ENCODE measurements at regions not wholly inside any gene's neighbourhood (a gene's known extent, or its start where the extent isn't known, plus 50 kb on each side); places are given as distances from the start of the nearest gene placed in this dataset.

DNA sequence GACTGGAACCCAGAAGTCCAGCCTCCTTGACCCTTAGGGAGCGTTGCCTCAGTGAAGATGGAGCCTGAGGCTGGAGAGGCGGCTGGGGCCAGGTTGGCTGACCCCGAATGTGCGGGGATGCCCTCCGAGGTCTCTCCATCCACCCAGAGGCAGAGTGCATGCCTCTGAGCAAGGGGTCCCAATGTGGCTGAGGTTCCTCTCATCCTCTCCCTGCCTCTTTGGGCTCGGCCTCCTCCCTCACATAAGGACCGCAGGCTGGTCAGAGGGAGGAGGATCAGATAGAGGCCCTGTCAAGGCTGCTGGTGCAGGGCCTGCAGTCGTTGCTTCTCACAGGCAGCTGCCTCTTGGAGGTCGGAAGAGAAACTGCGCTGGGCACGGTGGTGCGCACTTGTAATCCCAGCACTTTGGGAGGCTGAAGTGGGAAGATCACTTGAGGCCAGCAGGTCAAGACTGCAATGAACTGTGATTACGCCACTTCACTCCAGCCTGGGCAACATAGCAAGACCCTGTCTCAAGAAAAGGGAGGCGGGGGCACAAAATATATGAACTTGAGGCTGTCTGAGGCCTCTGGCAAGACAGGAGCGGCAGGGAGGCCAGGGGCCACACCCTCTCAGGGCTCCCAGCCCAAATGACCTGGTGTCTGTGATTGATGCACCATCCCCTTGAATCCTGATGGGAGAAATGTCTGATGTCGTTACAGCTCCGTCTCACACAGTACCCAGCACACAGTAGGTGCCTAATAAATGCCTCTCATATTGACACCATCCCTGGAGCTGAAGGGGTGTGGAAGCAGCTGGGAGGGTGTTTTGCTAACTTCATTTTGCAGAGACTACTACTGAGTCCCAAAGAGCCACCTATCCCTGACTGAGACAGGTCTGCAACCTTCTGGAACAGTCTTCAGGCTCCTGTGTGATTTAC is 220.1 kb upstream of the GSE1 start:
- H3K27ac ChIP-seq = peak overlapping the region in 1 of 4 donors; percentile 43
- DNase-seq (ENCODE audit: low spot score in 2 of 2) = peak in 1 of 2 donors; percentile 5

DNA sequence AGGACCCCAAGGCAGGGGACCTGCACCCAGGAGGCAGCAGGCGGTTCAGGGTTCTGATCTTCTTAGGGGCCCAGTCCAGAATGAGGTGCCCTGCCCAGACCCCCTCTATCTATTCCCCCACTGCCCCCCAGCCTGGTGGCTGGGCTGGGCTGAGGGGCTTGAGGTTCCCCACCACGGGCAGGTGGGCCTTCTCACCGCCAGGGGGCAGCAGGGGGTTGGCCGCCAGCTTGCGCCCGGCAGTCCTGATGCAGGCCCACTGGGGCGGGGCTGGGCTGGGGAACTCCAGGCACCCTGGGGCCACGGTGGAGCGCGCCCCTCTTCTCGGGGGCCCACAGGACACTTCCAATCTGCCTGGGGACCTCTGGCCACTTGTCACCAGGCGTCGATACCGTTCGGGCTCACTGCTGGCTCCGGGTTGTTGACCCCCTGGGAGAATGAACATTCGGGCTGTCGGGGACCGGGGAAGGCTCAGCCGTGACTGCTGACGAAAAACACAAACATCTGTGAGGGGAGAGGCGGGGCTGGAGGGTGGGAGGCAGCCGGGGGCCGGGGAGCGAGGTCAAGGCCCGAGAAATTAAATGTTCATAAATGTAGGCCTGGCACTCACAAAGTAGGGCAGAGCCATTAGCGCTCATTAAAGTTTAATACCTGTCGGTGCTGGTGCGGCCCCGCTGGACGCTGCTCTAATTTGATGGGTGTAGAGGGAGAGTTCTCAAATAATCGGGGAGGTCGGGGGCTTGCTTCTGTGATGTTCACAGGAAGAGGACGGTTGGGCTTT is 219.3 kb upstream of the GSE1 start:
- 64 to 65% methylated on average over 16 to 24 of the region's 34 CpGs for WGBS, 2 donors
- H3K27me3 ChIP-seq = no peaks in the 10 kb centered on the region
- DNase-seq (ENCODE audit: low spot score in 2 of 2) = peak in 1 of 2 donors; percentile 31
- H3K36me3 ChIP-seq = no peaks in the 10 kb centered on the region
- TF ChIP-seq, protein P1, sequence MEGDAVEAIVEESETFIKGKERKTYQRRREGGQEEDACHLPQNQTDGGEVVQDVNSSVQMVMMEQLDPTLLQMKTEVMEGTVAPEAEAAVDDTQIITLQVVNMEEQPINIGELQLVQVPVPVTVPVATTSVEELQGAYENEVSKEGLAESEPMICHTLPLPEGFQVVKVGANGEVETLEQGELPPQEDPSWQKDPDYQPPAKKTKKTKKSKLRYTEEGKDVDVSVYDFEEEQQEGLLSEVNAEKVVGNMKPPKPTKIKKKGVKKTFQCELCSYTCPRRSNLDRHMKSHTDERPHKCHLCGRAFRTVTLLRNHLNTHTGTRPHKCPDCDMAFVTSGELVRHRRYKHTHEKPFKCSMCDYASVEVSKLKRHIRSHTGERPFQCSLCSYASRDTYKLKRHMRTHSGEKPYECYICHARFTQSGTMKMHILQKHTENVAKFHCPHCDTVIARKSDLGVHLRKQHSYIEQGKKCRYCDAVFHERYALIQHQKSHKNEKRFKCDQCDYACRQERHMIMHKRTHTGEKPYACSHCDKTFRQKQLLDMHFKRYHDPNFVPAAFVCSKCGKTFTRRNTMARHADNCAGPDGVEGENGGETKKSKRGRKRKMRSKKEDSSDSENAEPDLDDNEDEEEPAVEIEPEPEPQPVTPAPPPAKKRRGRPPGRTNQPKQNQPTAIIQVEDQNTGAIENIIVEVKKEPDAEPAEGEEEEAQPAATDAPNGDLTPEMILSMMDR (IDR thresholded peaks at IDR 0.05) = peak; percentile 74 to 89 (median 88)
- no peak for TF ChIP-seq EP300 (IDR thresholded peaks at IDR 0.05)
- peaks cover 0 to 59% (median 41%) of the 10 kb centered on the region in 4 donors for H3K4me1 ChIP-seq
- no peaks in the 10 kb centered on the region for H3K9me3 ChIP-seq
- H3K27ac ChIP-seq = peak overlapping the region in 2 of 4 donors; percentile 43 to 47
- no peak overlapping the region for H3K4me3 ChIP-seq

More for the DNA sequence above, 220.1 kb upstream of the GSE1 start:
- 92 to 95% methylated on average over 17 of the region's 17 CpGs for WGBS, 2 donors
- Histone ChIP-seq H3K4me1 (peaks cover 0 to 59% (median 41%) of the 10 kb centered on the region in 4 donors), H3K9me3 (no peaks in the 10 kb centered on the region), H3K27me3 (no peaks in the 10 kb centered on the region), H3K4me3 (no peak overlapping the region), H3K36me3 (no peaks in the 10 kb centered on the region)
- no peak for TF ChIP-seq EP300 (IDR thresholded peaks at IDR 0.05)
- TF ChIP-seq, protein P1 (IDR thresholded peaks at IDR 0.05) = no peak
- no peak for TF ChIP-seq POLR2A (IDR thresholded peaks at IDR 0.05)

DNA sequence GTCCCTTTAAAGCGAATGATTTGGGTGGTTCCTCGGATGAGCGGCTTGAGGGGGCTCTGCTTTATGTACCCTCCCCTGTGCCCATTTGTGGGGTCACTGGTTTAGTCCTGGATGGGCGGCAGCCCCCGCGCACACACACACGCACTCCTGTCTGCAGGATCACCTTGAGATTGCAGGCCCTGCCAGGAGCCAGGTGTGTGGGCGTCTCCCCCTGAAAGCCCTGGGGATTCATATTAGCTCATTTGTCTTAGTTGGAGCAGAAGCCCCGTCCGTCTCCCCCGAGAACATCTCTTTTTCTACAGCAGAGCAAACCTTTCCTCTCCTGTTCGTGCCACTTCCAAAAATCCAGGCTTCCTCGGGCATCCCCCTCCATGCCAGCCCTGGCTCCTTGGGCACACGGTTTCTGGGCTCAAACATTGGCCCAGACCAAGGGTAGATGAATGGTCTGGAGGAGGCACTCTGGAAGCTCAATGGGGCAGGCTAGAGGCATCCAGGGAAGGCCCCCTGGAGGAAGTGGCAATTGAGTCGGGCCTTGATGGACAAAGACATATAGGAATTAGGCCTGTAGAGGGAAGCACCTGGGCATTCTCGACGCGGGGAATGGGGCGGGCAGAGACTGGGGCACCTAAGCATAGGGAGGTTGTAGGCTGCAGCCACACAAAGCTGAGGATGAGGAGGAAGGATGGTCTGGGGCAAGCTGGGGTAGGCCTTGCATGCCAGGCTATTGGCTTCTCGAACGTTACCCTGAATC is 218.5 kb upstream of the GSE1 start:
- Histone ChIP-seq H3K4me3 (no peak overlapping the region), H3K36me3 (no peaks in the 10 kb centered on the region), H3K9me3 (no peaks in the 10 kb centered on the region), H3K27ac (peak overlapping the region in 2 of 4 donors; percentile 58 to 83), H3K27me3 (no peaks in the 10 kb centered on the region), H3K4me1 (peaks cover 0 to 57% (median 41%) of the 10 kb centered on the region in 4 donors)
- 87 to 90% methylated on average over 21 of the region's 21 CpGs for WGBS, 2 donors
- DNase-seq (ENCODE audit: low spot score in 2 of 2) = peak in 1 of 2 donors; percentile 11
- TF ChIP-seq, protein P1 (IDR thresholded peaks at IDR 0.05) = no peak
- no peak for TF ChIP-seq EP300 (IDR thresholded peaks at IDR 0.05)
- no peak for TF ChIP-seq POLR2A (IDR thresholded peaks at IDR 0.05)

DNA sequence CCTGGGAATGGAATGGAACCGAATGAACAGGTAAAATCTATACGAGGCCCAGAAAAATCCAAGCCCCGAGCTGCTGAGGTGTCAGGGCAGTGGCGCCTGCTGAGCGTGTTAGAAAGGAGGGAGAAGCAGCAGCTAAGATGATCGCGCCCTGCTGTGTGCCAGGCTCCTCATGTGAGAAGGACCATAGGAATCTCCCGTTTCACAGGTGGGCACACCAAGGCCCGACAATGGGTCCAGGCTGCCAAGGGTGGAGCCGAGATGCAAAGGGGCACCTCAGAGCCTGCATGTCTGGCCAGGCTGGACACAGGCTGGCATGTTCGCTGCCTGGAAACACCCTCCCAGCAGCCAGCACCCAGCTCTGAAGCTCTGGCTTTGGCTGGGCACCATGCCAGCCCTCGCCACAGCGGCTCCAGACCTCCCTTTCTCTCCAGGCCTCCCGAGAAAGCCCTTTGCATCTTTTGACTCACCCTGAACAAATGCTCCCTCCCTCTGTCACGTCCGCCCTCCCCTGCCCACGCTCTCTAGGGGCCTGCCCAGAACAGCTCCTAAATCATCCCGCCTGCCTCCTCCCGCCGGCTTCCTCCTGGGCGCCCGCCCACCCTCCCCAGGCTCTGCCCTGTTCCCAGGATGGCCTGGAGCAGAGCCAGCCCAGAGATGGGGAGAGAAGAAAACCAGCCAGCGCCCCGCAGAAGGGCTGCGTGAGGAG is 217.8 kb upstream of the GSE1 start:
- Histone ChIP-seq H3K27ac (peak overlapping the region; percentile 8 to 83 (median 46)), H3K4me3 (no peak overlapping the region), H3K4me1 (peaks cover 0 to 50% (median 36%) of the 10 kb centered on the region in 4 donors), H3K27me3 (no peaks in the 10 kb centered on the region), H3K9me3 (no peaks in the 10 kb centered on the region), H3K36me3 (no peaks in the 10 kb centered on the region)
- peak; percentile 41 to 53 for DNase-seq (ENCODE audit: low spot score in 2 of 2)
- 35 to 42% methylated on average over 12 to 25 of the region's 25 CpGs for WGBS, 2 donors
- TF ChIP-seq, protein P1 (IDR thresholded peaks at IDR 0.05) = no peak
- peak in 1 of 2 donors; percentile 85 for TF ChIP-seq EP300 (IDR thresholded peaks at IDR 0.05)
